Stimulated activated CD4-positive, alpha-beta T cell treated with anti-CD3 and anti-CD28 coated beads, Interleukin-2, amount 100 ng/mL, for 48 hours (primary cell): ENCODE measurements at regions not wholly inside any gene's neighbourhood (a gene's known extent, or its start where the extent isn't known, plus 50 kb on each side); places are given as distances from the start of the nearest gene placed in this dataset.

Experiments
- DNase-seq, 2 donors: peaks; one replicate each; pipeline ENCODE4 v3.0.0-alpha.2; 2020

GRCh38 chr20:23201658-23202057 lies 115.5 kb upstream of the CD93 start:
- DNase-seq = no peak

GRCh38 chr20:23200914-23201313 lies 114.8 kb upstream of the CD93 start:
- DNase-seq = no peak

- DNase-seq = no peak
Observed at GRCh38 chr20:23200413-23200812, 114.3 kb upstream of the CD93 start.

- DNase-seq = no peak
Observed at GRCh38 chr20:23199356-23199755, 113.2 kb upstream of the CD93 start.

- no peak for DNase-seq
Observed at GRCh38 chr20:23198815-23199214, 112.7 kb upstream of the CD93 start.

- DNase-seq = no peak
Observed at GRCh38 chr20:23197836-23198235, 111.7 kb upstream of the CD93 start.

GRCh38 chr20:23195636-23196035 lies 109.5 kb upstream of the CD93 start:
- no peak for DNase-seq

- no peak for DNase-seq
Observed at GRCh38 chr20:23193801-23194384, 107.8 kb upstream of the CD93 start.

GRCh38 chr20:23192469-23192868 lies 106.3 kb upstream of the CD93 start:
- DNase-seq = no peak

GRCh38 chr20:23190557-23190956 lies 104.4 kb upstream of the CD93 start:
- DNase-seq = no peak

GRCh38 chr20:23189854-23190253 lies 103.7 kb upstream of the CD93 start:
- DNase-seq = no peak

GRCh38 chr20:23189341-23189740 lies 103.2 kb upstream of the CD93 start:
- DNase-seq = no peak

- no peak for DNase-seq
Observed at GRCh38 chr20:23188377-23189169, 102.4 kb upstream of the CD93 start.

- no peak for DNase-seq
Observed at GRCh38 chr20:23187751-23188150, 101.6 kb upstream of the CD93 start.

GRCh38 chr20:23186808-23187207 lies 100.7 kb upstream of the CD93 start:
- no peak for DNase-seq

GRCh38 chr20:23180451-23180921 lies 94.4 kb upstream of the CD93 start:
- no peak for DNase-seq

- DNase-seq = no peak
Observed at GRCh38 chr20:23179766-23180403, 93.8 kb upstream of the CD93 start.

GRCh38 chr20:23178806-23179205 lies 92.7 kb upstream of the CD93 start:
- no peak for DNase-seq

GRCh38 chr20:23174821-23175220 lies 88.7 kb upstream of the CD93 start:
- DNase-seq = no peak

GRCh38 chr20:23167431-23167830 lies 81.3 kb upstream of the CD93 start:
- no peak for DNase-seq

- no peak for DNase-seq
Observed at GRCh38 chr20:23166563-23166962, 80.4 kb upstream of the CD93 start.

GRCh38 chr20:23165964-23166363 lies 79.8 kb upstream of the CD93 start:
- DNase-seq = no peak

- no peak for DNase-seq
Observed at GRCh38 chr20:23165307-23165750, 79.2 kb upstream of the CD93 start.

- no peak for DNase-seq
Observed at GRCh38 chr20:23164176-23164601, 78.1 kb upstream of the CD93 start.
